ENCODE measurements at regions not wholly inside any gene's neighbourhood (a gene's known extent, or its start where the extent isn't known, plus 50 kb on each side); places are given as distances from the start of the nearest gene placed in this dataset.

GRCh38 chr15:95113041-95113440 lies 881.7 kb downstream of the MCTP2 start:
- Histone ChIP-seq H3K27me3 (ENCODE audit: control insufficient read depth in 1 of 2, insufficient read depth in 2 of 2, low read length in 2 of 2) (no peaks in the 10 kb centered on the region), H4K20me1 (ENCODE audit: insufficient read depth, low read length) (no peaks in the 10 kb centered on the region), H3K4me3 (replicated peaks in 1 of 3; ENCODE audit: insufficient read depth in 1 of 3, low read depth in 2 of 3, low read length in 3 of 3) (no peak overlapping the region), H3K36me3 (replicated peaks in 1 of 2; ENCODE audit: control insufficient read depth in 1 of 2, insufficient read depth in 2 of 2, low read length in 2 of 2) (no peaks in the 10 kb centered on the region), H2AFZ (ENCODE audit: low read length) (no peak overlapping the region), H3K9ac (ENCODE audit: insufficient read depth, low read depth, low read length) (no peak overlapping the region), H3K9me3 (ENCODE audit: low read length) (peaks cover 82% of the 10 kb centered on the region), H3K79me2 (ENCODE audit: insufficient read depth, low read length) (no peaks in the 10 kb centered on the region), H3K4me2 (ENCODE audit: low read depth, low read length) (no peak overlapping the region), H3K27ac (ENCODE audit: extremely low read length, insufficient read depth, low read length) (no peak overlapping the region), H3K4me1 (ENCODE audit: insufficient read depth, low read length) (no peaks in the 10 kb centered on the region)
- DNase-seq (ENCODE audit: low spot score) (no peak), FAIRE-seq (no peak), ATAC-seq (no peak)
- in situ Hi-C loops (cut with HindIII; ENCODE audit: extremely low pct_ligation_motif_present, low pct_unique_long_range_greater_than_20kb), result no loop called here
- no TSS peak for BruUV-seq (replicated peaks)
- intact Hi-C loops (cut with micrococcal nuclease; ENCODE audit: unreplicated experiment), result no loop called here
- 3% methylated on average over 1 of the region's 1 CpG for WGBS (ENCODE audit: low lambda C conversion rate)
- TF ChIP-seq CEBPG (CRISPR knock-in tag; IDR thresholded peaks at IDR 0.05), result no peak
- TF ChIP-seq ZNF841 (CRISPR knock-in tag; IDR thresholded peaks at IDR 0.05; ENCODE audit: borderline replicate concordance), result no peak
- TF ChIP-seq ZNF296 (CRISPR knock-in tag; conservative IDR thresholded peaks at IDR 0.05), result no peak
- no peak for TF ChIP-seq RFXAP (CRISPR knock-in tag; IDR thresholded peaks at IDR 0.05; ENCODE audit: borderline replicate concordance)
- no peak for TF ChIP-seq SP5 (CRISPR knock-in tag; IDR thresholded peaks at IDR 0.05; ENCODE audit: borderline replicate concordance, low read depth)
- TF ChIP-seq KDM3A (CRISPR knock-in tag; IDR thresholded peaks at IDR 0.05; ENCODE audit: low read depth), result no peak
- TF ChIP-seq GLMP (CRISPR knock-in tag; IDR thresholded peaks at IDR 0.05; ENCODE audit: borderline replicate concordance), result no peak
- TF ChIP-seq BORCS8-MEF2B (CRISPR knock-in tag; IDR thresholded peaks at IDR 0.05), result no peak
- no peak for TF ChIP-seq NFE2 (CRISPR knock-in tag; IDR thresholded peaks at IDR 0.05)
- TF ChIP-seq REL (CRISPR knock-in tag; conservative IDR thresholded peaks at IDR 0.05), result no peak
- no peak for TF ChIP-seq PAXIP1 (CRISPR knock-in tag; conservative IDR thresholded peaks at IDR 0.05)
- no peak for TF ChIP-seq PLSCR1 (CRISPR knock-in tag; IDR thresholded peaks at IDR 0.05; ENCODE audit: borderline replicate concordance)
- no peak for TF ChIP-seq TEF (CRISPR knock-in tag; IDR thresholded peaks at IDR 0.05)
- ChIA-PET CTCF (ENCODE audit: low intra/inter-chr PET ratio, low total read pairs) (no interaction called here), POLR2A (no interaction called here)
